HAP-1 (cell line): ENCODE measurements at regions not wholly inside any gene's neighbourhood (a gene's known extent, or its start where the extent isn't known, plus 50 kb on each side); places are given as distances from the start of the nearest gene placed in this dataset.

Experiments used
- DNase-seq, 2 experiments: peaks; one replicate each; pipeline ENCODE4 v3.0.0-alpha.2; 2016 to 2020; ENCODE audit warnings: low spot score in 2 of 2
- H3K27me3 ChIP-seq: fragments of 250-450 bp; sonication (Bioruptor Pico); 2 replicates; pipeline ENCODE4 v1.5.1; 2020; ENCODE audit warnings: low read depth, mild to moderate bottlenecking, moderate library complexity
- H3K36me3 ChIP-seq: fragments of 250-450 bp; sonication (Bioruptor Pico); replicated peaks from 2 replicates; pipeline ENCODE4 v1.5.1; 2020; ENCODE audit warnings: mild to moderate bottlenecking
- H3K4me1 ChIP-seq: fragments of 250-450 bp; sonication (Bioruptor Pico); 2 replicates; pipeline ENCODE4 v1.5.1; 2020; ENCODE audit warnings: mild to moderate bottlenecking
- H3K4me3 ChIP-seq: fragments of 250-450 bp; sonication (Bioruptor Pico); 2 replicates; pipeline ENCODE4 v1.5.1; 2020; ENCODE audit warnings: mild to moderate bottlenecking, moderate library complexity
- H3K9me3 ChIP-seq: fragments of 250-450 bp; sonication (Bioruptor Pico); 2 replicates; pipeline ENCODE4 v1.5.1; 2020; ENCODE audit warnings: mild to moderate bottlenecking, moderate library complexity
- in situ Hi-C: fragments of 300-500 bp; cut with MboI; formaldehyde crosslinking; loops from 3 replicates; pipeline ENCODE4 v1.14.3; 2020; ENCODE audit warnings: low sequenced_read_pairs, inconsistent platforms, mixed read lengths

- no peak for DNase-seq
- no peak overlapping the region for H3K4me3 ChIP-seq
- no peaks in the 10 kb centered on the region for H3K27me3 ChIP-seq
- H3K9me3 ChIP-seq: no peaks in the 10 kb centered on the region
- in situ Hi-C loops: no loop called here
- no peaks in the 10 kb centered on the region for H3K4me1 ChIP-seq
- no peaks in the 10 kb centered on the region for H3K36me3 ChIP-seq
Observed at GRCh38 chr7:53656881-53657280, 621.4 kb downstream of the POM121L12 start.

- no peaks in the 10 kb centered on the region for H3K9me3 ChIP-seq
- in situ Hi-C loops: no loop called here
Observed at GRCh38 chr7:53657586-53657985, 622.2 kb downstream of the POM121L12 start.

GRCh38 chr7:53658951-53659350 lies 623.5 kb downstream of the POM121L12 start:
- DNase-seq: no peak
- Histone ChIP-seq H3K36me3 (no peaks in the 10 kb centered on the region), H3K4me3 (no peak overlapping the region), H3K9me3 (no peaks in the 10 kb centered on the region), H3K4me1 (no peaks in the 10 kb centered on the region), H3K27me3 (no peaks in the 10 kb centered on the region)
- in situ Hi-C loops: no loop called here

More at GRCh38 chr7:53657586-53657985, 622.2 kb downstream of the POM121L12 start:
- Histone ChIP-seq H3K36me3 (no peaks in the 10 kb centered on the region), H3K27me3 (no peaks in the 10 kb centered on the region), H3K4me3 (no peak overlapping the region), H3K4me1 (no peaks in the 10 kb centered on the region)
- DNase-seq: no peak

GRCh38 chr7:53661645-53662217 lies 626.3 kb downstream of the POM121L12 start:
- in situ Hi-C loops: no loop called here
- H3K27me3 ChIP-seq: no peaks in the 10 kb centered on the region
- H3K4me3 ChIP-seq: no peak overlapping the region
- no peaks in the 10 kb centered on the region for H3K4me1 ChIP-seq
- no peak for DNase-seq
- no peaks in the 10 kb centered on the region for H3K9me3 ChIP-seq
- H3K36me3 ChIP-seq: no peaks in the 10 kb centered on the region

GRCh38 chr7:53672681-53673080 lies 637.2 kb downstream of the POM121L12 start:
- Histone ChIP-seq H3K27me3 (no peaks in the 10 kb centered on the region), H3K9me3 (no peaks in the 10 kb centered on the region), H3K36me3 (no peaks in the 10 kb centered on the region), H3K4me3 (no peak overlapping the region), H3K4me1 (no peaks in the 10 kb centered on the region)
- in situ Hi-C loops: no loop called here
- no peak for DNase-seq

GRCh38 chr7:53675835-53676234 lies 640.4 kb downstream of the POM121L12 start:
- H3K36me3 ChIP-seq: no peaks in the 10 kb centered on the region
- H3K27me3 ChIP-seq: no peaks in the 10 kb centered on the region
- no peaks in the 10 kb centered on the region for H3K9me3 ChIP-seq
- DNase-seq: no peak
- H3K4me1 ChIP-seq: no peaks in the 10 kb centered on the region
- in situ Hi-C loops: no loop called here
- no peak overlapping the region for H3K4me3 ChIP-seq

GRCh38 chr7:53684693-53685092 lies 649.3 kb downstream of the POM121L12 start:
- no peaks in the 10 kb centered on the region for H3K27me3 ChIP-seq
- no peaks in the 10 kb centered on the region for H3K36me3 ChIP-seq
- H3K4me1 ChIP-seq: no peaks in the 10 kb centered on the region
- DNase-seq: no peak
- no peaks in the 10 kb centered on the region for H3K9me3 ChIP-seq
- in situ Hi-C loops: no loop called here
- H3K4me3 ChIP-seq: no peak overlapping the region

- H3K9me3 ChIP-seq: no peaks in the 10 kb centered on the region
Observed at GRCh38 chr7:53690411-53690810, 655.0 kb downstream of the POM121L12 start.

GRCh38 chr7:53697913-53698312 lies 662.5 kb downstream of the POM121L12 start:
- H3K4me3 ChIP-seq: no peak overlapping the region
- no peaks in the 10 kb centered on the region for H3K27me3 ChIP-seq
- in situ Hi-C loops: no loop called here

More at GRCh38 chr7:53690411-53690810, 655.0 kb downstream of the POM121L12 start:
- DNase-seq: no peak
- H3K4me3 ChIP-seq: no peak overlapping the region
- no peaks in the 10 kb centered on the region for H3K4me1 ChIP-seq
- in situ Hi-C loops: no loop called here
- H3K27me3 ChIP-seq: no peaks in the 10 kb centered on the region
- no peaks in the 10 kb centered on the region for H3K36me3 ChIP-seq

GRCh38 chr7:53699215-53699837 lies 663.9 kb downstream of the POM121L12 start:
- H3K36me3 ChIP-seq: no peaks in the 10 kb centered on the region
- in situ Hi-C loops: no loop called here
- no peaks in the 10 kb centered on the region for H3K27me3 ChIP-seq
- no peak overlapping the region for H3K4me3 ChIP-seq
- DNase-seq: no peak
- no peaks in the 10 kb centered on the region for H3K9me3 ChIP-seq
- no peaks in the 10 kb centered on the region for H3K4me1 ChIP-seq

More at GRCh38 chr7:53697913-53698312, 662.5 kb downstream of the POM121L12 start:
- Histone ChIP-seq H3K4me1 (no peaks in the 10 kb centered on the region), H3K36me3 (no peaks in the 10 kb centered on the region), H3K9me3 (no peaks in the 10 kb centered on the region)
- no peak for DNase-seq

- in situ Hi-C loops: no loop called here
- no peaks in the 10 kb centered on the region for H3K4me1 ChIP-seq
- no peaks in the 10 kb centered on the region for H3K9me3 ChIP-seq
- H3K27me3 ChIP-seq: no peaks in the 10 kb centered on the region
- no peak for DNase-seq
- H3K4me3 ChIP-seq: no peak overlapping the region
- no peaks in the 10 kb centered on the region for H3K36me3 ChIP-seq
Observed at GRCh38 chr7:53719122-53719521, 683.7 kb downstream of the POM121L12 start.

- H3K27me3 ChIP-seq: no peaks in the 10 kb centered on the region
- no peak overlapping the region for H3K4me3 ChIP-seq
- no peaks in the 10 kb centered on the region for H3K4me1 ChIP-seq
- H3K9me3 ChIP-seq: no peaks in the 10 kb centered on the region; the same call in 1 of the 2 replicates
- DNase-seq: no peak
- no peaks in the 10 kb centered on the region for H3K36me3 ChIP-seq
- in situ Hi-C loops: no loop called here
Observed at GRCh38 chr7:53740971-53741370, 705.5 kb downstream of the POM121L12 start.

GRCh38 chr7:53743697-53744402 lies 708.4 kb downstream of the POM121L12 start:
- no peak for DNase-seq
- Histone ChIP-seq H3K4me3 (no peak overlapping the region), H3K9me3 (no peaks in the 10 kb centered on the region), H3K36me3 (no peaks in the 10 kb centered on the region), H3K4me1 (no peaks in the 10 kb centered on the region), H3K27me3 (no peaks in the 10 kb centered on the region)
- in situ Hi-C loops: no loop called here

GRCh38 chr7:53744403-53744760 lies 708.9 kb downstream of the POM121L12 start:
- Histone ChIP-seq H3K4me1 (no peaks in the 10 kb centered on the region), H3K27me3 (no peaks in the 10 kb centered on the region), H3K4me3 (no peak overlapping the region), H3K36me3 (no peaks in the 10 kb centered on the region), H3K9me3 (no peaks in the 10 kb centered on the region)
- DNase-seq: no peak
- in situ Hi-C loops: no loop called here
